ENCODE measurements at regions not wholly inside any gene's neighbourhood (a gene's known extent, or its start where the extent isn't known, plus 50 kb on each side); places are given as distances from the start of the nearest gene placed in this dataset.

- DNase-seq (no peak), ATAC-seq (no peak)
- WGBS (ENCODE audit: insufficient coverage, low coverage, low lambda C conversion rate, missing lambda C conversion rate): 93% methylated on average over 1 of the region's 1 CpG
- no peaks in the 10 kb centered on the region for H3K4me1 ChIP-seq
- TF ChIP-seq CTCF (IDR thresholded peaks at IDR 0.05): no peak
- TF ChIP-seq POLR2A (IDR thresholded peaks at IDR 0.05): no peak
- no peaks in the 10 kb centered on the region for H3K36me3 ChIP-seq
- no peaks in the 10 kb centered on the region for H3K9me3 ChIP-seq
- no peak overlapping the region for H3K27ac ChIP-seq
- intact Hi-C loops (cut with DNase I): no loop called here
- H3K4me3 ChIP-seq: no peak overlapping the region
- no peaks in the 10 kb centered on the region for H3K27me3 ChIP-seq
These were observed 81.7 kb upstream of the NRP1 start for GRCh38 chr10:33416209-33416608.

DNA sequence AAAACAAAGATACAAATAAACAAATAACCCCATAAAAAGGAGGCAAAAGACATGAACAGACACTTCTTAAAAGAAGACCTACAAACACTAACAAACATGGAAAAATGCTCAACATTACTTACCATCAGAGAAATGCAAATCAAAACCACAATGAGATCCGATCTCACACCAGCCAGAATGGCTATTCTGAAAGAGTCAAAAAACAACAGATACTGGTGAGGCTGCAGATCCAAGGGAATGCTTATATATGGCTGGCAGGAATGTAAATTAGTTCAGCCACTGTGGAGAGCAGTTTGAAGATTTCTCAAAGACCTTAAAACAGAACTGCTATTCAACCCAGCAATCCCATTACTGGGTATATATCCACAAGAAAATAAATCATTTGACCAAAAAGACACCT is 80.4 kb upstream of the NRP1 start:
- intact Hi-C loops (cut with DNase I): no loop called here
- DNase-seq (no peak), ATAC-seq (no peak)
- no peaks in the 10 kb centered on the region for H3K27me3 ChIP-seq
- H3K4me3 ChIP-seq: no peak overlapping the region
- no peaks in the 10 kb centered on the region for H3K36me3 ChIP-seq
- 91% methylated on average over 1 of the region's 1 CpG for WGBS (ENCODE audit: insufficient coverage, low coverage, low lambda C conversion rate, missing lambda C conversion rate)
- TF ChIP-seq CTCF (IDR thresholded peaks at IDR 0.05) (no peak), POLR2A (IDR thresholded peaks at IDR 0.05) (no peak)
- H3K4me1 ChIP-seq: no peaks in the 10 kb centered on the region
- no peak overlapping the region for H3K27ac ChIP-seq
- no peaks in the 10 kb centered on the region for H3K9me3 ChIP-seq

GRCh38 chr10:33412653-33413361 is 78.3 kb upstream of the NRP1 start:
- WGBS (ENCODE audit: insufficient coverage, low coverage, low lambda C conversion rate, missing lambda C conversion rate): 50% methylated on average over 6 of the region's 6 CpGs
- no peak for TF ChIP-seq POLR2A (IDR thresholded peaks at IDR 0.05)
- TF ChIP-seq CTCF (IDR thresholded peaks at IDR 0.05): no peak
- intact Hi-C loops (cut with DNase I): no loop called here

GRCh38 chr10:33412241-33412640 is 77.8 kb upstream of the NRP1 start:
- no peak for ATAC-seq
- WGBS (ENCODE audit: insufficient coverage, low coverage, low lambda C conversion rate, missing lambda C conversion rate): 77% methylated on average over 1 of the region's 1 CpG
- H3K27ac ChIP-seq: no peak overlapping the region

More at GRCh38 chr10:33412653-33413361, 78.3 kb upstream of the NRP1 start:
- Histone ChIP-seq H3K4me1 (no peaks in the 10 kb centered on the region), H3K9me3 (no peaks in the 10 kb centered on the region), H3K4me3 (no peak overlapping the region), H3K27ac (no peak overlapping the region), H3K27me3 (no peaks in the 10 kb centered on the region), H3K36me3 (no peaks in the 10 kb centered on the region)
- ATAC-seq (peak in 3 of 4 donors; percentile 17 to 63 (median 33)), DNase-seq (peak in 1 of 3 donors; percentile 25)

GRCh38 chr10:33410860-33411234 is 76.4 kb upstream of the NRP1 start:
- Histone ChIP-seq H3K27ac (no peak overlapping the region), H3K9me3 (no peaks in the 10 kb centered on the region), H3K36me3 (no peaks in the 10 kb centered on the region), H3K27me3 (no peaks in the 10 kb centered on the region), H3K4me3 (no peak overlapping the region), H3K4me1 (no peaks in the 10 kb centered on the region)
- DNase-seq (no peak), ATAC-seq (no peak)
- TF ChIP-seq CTCF (IDR thresholded peaks at IDR 0.05) (no peak), POLR2A (IDR thresholded peaks at IDR 0.05) (no peak)
- 100% methylated on average over 2 of the region's 4 CpGs for WGBS (ENCODE audit: insufficient coverage, low coverage, low lambda C conversion rate, missing lambda C conversion rate)
- intact Hi-C loops (cut with DNase I): no loop called here

More at GRCh38 chr10:33412241-33412640, 77.8 kb upstream of the NRP1 start:
- intact Hi-C loops (cut with DNase I): no loop called here
- Histone ChIP-seq H3K36me3 (no peaks in the 10 kb centered on the region), H3K4me3 (no peak overlapping the region), H3K9me3 (no peaks in the 10 kb centered on the region), H3K4me1 (no peaks in the 10 kb centered on the region), H3K27me3 (no peaks in the 10 kb centered on the region)
- DNase-seq: no peak
- no peak for TF ChIP-seq POLR2A (IDR thresholded peaks at IDR 0.05)

All from right lobe of liver (tissue), 6 donors.